ENCODE measurements at regions not wholly inside any gene's neighbourhood (a gene's known extent, or its start where the extent isn't known, plus 50 kb on each side); places are given as distances from the start of the nearest gene placed in this dataset.
"Not testable (repeated sequence)": the region's sequence is repeated elsewhere in the genome, so short reads cannot be mapped to it uniquely, and the experiment has no call there.

DNA sequence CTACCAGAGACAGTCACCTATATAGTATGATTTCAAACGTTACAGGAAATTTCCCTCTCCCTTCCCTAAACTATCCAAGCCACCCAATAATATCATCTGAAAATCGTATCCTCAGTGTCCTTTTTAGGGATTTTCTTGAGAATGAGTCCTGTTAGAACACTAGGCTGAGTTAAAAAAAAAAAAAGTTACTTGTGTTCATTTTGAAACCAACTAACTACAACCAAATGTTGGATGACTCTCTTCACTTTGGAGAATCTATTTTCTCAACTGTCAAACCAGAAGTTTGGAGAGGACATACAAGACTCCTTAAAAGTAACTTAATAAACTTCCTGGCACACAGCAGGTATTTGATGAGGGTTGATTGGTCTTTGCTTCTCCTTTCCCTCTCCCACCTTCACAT lies 183.2 kb upstream of the SESN3 start:
- in situ Hi-C loops (cut with HindIII; ENCODE audit: low sequenced_read_pairs), result no loop called here
- DNase-seq (ENCODE audit: low read depth), result no peak
- no peak overlapping the region for H3K4me3 ChIP-seq (ENCODE audit: low read depth, low read length)
- TF ChIP-seq, protein P1, sequence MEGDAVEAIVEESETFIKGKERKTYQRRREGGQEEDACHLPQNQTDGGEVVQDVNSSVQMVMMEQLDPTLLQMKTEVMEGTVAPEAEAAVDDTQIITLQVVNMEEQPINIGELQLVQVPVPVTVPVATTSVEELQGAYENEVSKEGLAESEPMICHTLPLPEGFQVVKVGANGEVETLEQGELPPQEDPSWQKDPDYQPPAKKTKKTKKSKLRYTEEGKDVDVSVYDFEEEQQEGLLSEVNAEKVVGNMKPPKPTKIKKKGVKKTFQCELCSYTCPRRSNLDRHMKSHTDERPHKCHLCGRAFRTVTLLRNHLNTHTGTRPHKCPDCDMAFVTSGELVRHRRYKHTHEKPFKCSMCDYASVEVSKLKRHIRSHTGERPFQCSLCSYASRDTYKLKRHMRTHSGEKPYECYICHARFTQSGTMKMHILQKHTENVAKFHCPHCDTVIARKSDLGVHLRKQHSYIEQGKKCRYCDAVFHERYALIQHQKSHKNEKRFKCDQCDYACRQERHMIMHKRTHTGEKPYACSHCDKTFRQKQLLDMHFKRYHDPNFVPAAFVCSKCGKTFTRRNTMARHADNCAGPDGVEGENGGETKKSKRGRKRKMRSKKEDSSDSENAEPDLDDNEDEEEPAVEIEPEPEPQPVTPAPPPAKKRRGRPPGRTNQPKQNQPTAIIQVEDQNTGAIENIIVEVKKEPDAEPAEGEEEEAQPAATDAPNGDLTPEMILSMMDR (IDR thresholded peaks at IDR 0.05; ENCODE audit: low read depth, low read length, missing control alignments), result no peak

DNA sequence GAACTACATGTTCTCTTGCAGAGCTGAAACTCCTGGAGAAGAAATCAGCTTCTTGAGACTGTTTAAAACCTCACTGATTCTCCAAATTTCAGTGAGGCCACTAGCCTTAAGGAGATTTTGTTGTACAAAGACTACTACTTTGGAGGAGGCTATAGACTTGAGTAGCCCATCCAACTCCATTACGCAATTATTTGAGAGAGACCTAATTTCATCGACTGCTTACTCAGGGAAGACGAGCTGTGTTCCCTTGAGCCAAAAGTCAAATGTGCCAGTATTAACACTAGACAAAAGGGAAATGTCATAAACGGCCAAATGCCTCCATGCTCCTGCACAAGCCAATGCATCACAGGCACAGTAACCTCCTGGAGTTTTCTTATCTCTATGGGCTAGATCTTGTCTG lies 182.8 kb upstream of the SESN3 start:
- H3K4me3 ChIP-seq (ENCODE audit: low read depth, low read length), result no peak overlapping the region
- TF ChIP-seq, protein P1 (IDR thresholded peaks at IDR 0.05; ENCODE audit: low read depth, low read length, missing control alignments), result no peak
- no peak for DNase-seq (ENCODE audit: low read depth)
- in situ Hi-C loops (cut with HindIII; ENCODE audit: low sequenced_read_pairs), result no loop called here

- no peak overlapping the region for H3K4me3 ChIP-seq (ENCODE audit: low read depth, low read length)
- TF ChIP-seq, protein P1 (IDR thresholded peaks at IDR 0.05; ENCODE audit: low read depth, low read length, missing control alignments), result no peak
- DNase-seq (ENCODE audit: low read depth), result no peak
- in situ Hi-C loops (cut with HindIII; ENCODE audit: low sequenced_read_pairs), result no loop called here
Observed at GRCh38 chr11:95413021-95413420, 182.0 kb upstream of the SESN3 start.

GRCh38 chr11:95412074-95412473 lies 181.1 kb upstream of the SESN3 start:
- no peak overlapping the region for H3K4me3 ChIP-seq (ENCODE audit: low read depth, low read length)
- DNase-seq (ENCODE audit: low read depth), result no peak
- in situ Hi-C loops (cut with HindIII; ENCODE audit: low sequenced_read_pairs), result no loop called here
- TF ChIP-seq, protein P1 (IDR thresholded peaks at IDR 0.05; ENCODE audit: low read depth, low read length, missing control alignments), result no peak

- H3K4me3 ChIP-seq (ENCODE audit: low read depth, low read length); in situ Hi-C loops (cut with HindIII; ENCODE audit: low sequenced_read_pairs); DNase-seq (ENCODE audit: low read depth): not testable (repeated sequence)
Observed at GRCh38 chr11:95410707-95411106, 179.7 kb upstream of the SESN3 start.

- in situ Hi-C loops (cut with HindIII; ENCODE audit: low sequenced_read_pairs), result no loop called here
- TF ChIP-seq, protein P1 (IDR thresholded peaks at IDR 0.05; ENCODE audit: low read depth, low read length, missing control alignments), result no peak
- H3K4me3 ChIP-seq (ENCODE audit: low read depth, low read length), result no peak overlapping the region
- no peak for DNase-seq (ENCODE audit: low read depth)
Observed at GRCh38 chr11:95406271-95406670, 175.3 kb upstream of the SESN3 start.

- in situ Hi-C loops (cut with HindIII; ENCODE audit: low sequenced_read_pairs), result no loop called here
- DNase-seq (ENCODE audit: low read depth), result no peak
- H3K4me3 ChIP-seq (ENCODE audit: low read depth, low read length), result no peak overlapping the region
- TF ChIP-seq, protein P1 (IDR thresholded peaks at IDR 0.05; ENCODE audit: low read depth, low read length, missing control alignments), result no peak
Observed at GRCh38 chr11:95404370-95404769, 173.4 kb upstream of the SESN3 start.
